ENCODE measurements at regions not wholly inside any gene's neighbourhood (a gene's known extent, or its start where the extent isn't known, plus 50 kb on each side); places are given as distances from the start of the nearest gene placed in this dataset.

- DNase-seq: no peak
These were observed 53.0 kb upstream of the RAB18 start for GRCh38 chr10:27451054-27451453.

GRCh38 chr10:27450225-27450624 lies 53.9 kb upstream of the RAB18 start:
- DNase-seq: no peak

- DNase-seq: no peak
These were observed 54.5 kb upstream of the RAB18 start for GRCh38 chr10:27449571-27449970.

GRCh38 chr10:27448921-27449320 lies 55.2 kb upstream of the RAB18 start:
- DNase-seq: no peak

GRCh38 chr10:27447540-27447939 lies 56.6 kb upstream of the RAB18 start:
- DNase-seq: no peak

GRCh38 chr10:27446091-27446918 lies 57.8 kb upstream of the RAB18 start:
- DNase-seq: no peak

- no peak for DNase-seq
These were observed 59.0 kb upstream of the RAB18 start for GRCh38 chr10:27445070-27445469.

GRCh38 chr10:27440478-27440877 lies 63.6 kb upstream of the RAB18 start:
- DNase-seq: no peak

- DNase-seq: no peak
These were observed 64.1 kb upstream of the RAB18 start for GRCh38 chr10:27440021-27440420.

- no peak for DNase-seq
These were observed 65.0 kb upstream of the RAB18 start for GRCh38 chr10:27439101-27439500.

GRCh38 chr10:27437775-27438174 lies 66.3 kb upstream of the RAB18 start:
- no peak for DNase-seq

GRCh38 chr10:27436710-27437109 lies 67.4 kb upstream of the RAB18 start:
- no peak for DNase-seq

- no peak for DNase-seq
These were observed 70.1 kb upstream of the RAB18 start for GRCh38 chr10:27433976-27434375.

GRCh38 chr10:27426948-27427467 lies 77.1 kb upstream of the RAB18 start:
- no peak for DNase-seq

GRCh38 chr10:27413831-27414348 lies 90.2 kb upstream of the RAB18 start:
- no peak for DNase-seq

GRCh38 chr10:27413387-27413786 lies 90.7 kb upstream of the RAB18 start:
- DNase-seq: no peak

GRCh38 chr10:27410153-27410552 lies 94.0 kb upstream of the RAB18 start:
- DNase-seq: no peak

GRCh38 chr10:27407271-27407670 lies 96.8 kb upstream of the RAB18 start:
- DNase-seq: no peak

- no peak for DNase-seq
These were observed 104.2 kb upstream of the RAB18 start for GRCh38 chr10:27399871-27400270.

GRCh38 chr10:27393961-27394360 lies 110.1 kb upstream of the RAB18 start:
- no peak for DNase-seq

- DNase-seq: no peak
These were observed 111.5 kb upstream of the RAB18 start for GRCh38 chr10:27392606-27393005.

GRCh38 chr10:27391916-27392315 lies 112.2 kb upstream of the RAB18 start:
- no peak for DNase-seq

- DNase-seq: no peak
These were observed 112.8 kb upstream of the RAB18 start for GRCh38 chr10:27391325-27391724.

- DNase-seq: no peak
These were observed 113.4 kb upstream of the RAB18 start for GRCh38 chr10:27390681-27391080.
